ENCODE measurements at regions not wholly inside any gene's neighbourhood (a gene's known extent, or its start where the extent isn't known, plus 50 kb on each side); places are given as distances from the start of the nearest gene placed in this dataset.

GRCh38 chr2:125584732-125585131 is 1071.2 kb upstream of the GYPC start:
- H3K27me3 Mint-ChIP-seq (ENCODE audit: low read depth in 3 of 3): no peaks in the 10 kb centered on the region
- peaks cover 0 to 14% (median 3%) of the 10 kb centered on the region in 7 donors for H3K9me3 Mint-ChIP-seq
- Histone ChIP-seq H3K4me2 (replicated peaks; ENCODE audit: extremely low read depth, low read length, poor library complexity, severe bottlenecking) (no peak overlapping the region), H3K9me3 (replicated peaks in 1 of 2; ENCODE audit: control insufficient read depth in 1 of 2, insufficient read depth in 1 of 2, low read length in 2 of 2) (peaks cover 0 to 12% of the 10 kb centered on the region in 2 donors), H2AFZ (ENCODE audit: insufficient read depth, low read depth, low read length, poor library complexity, severe bottlenecking) (no peak overlapping the region), H3K4me3 (replicated peaks in 1 of 3; ENCODE audit: low read depth in 2 of 3, low read length in 3 of 3) (no peak overlapping the region), H3K9ac (ENCODE audit: insufficient read depth, low read length, poor library complexity, severe bottlenecking) (no peak overlapping the region), H3K79me2 (ENCODE audit: insufficient read depth, low read length) (no peaks in the 10 kb centered on the region), H4K20me1 (ENCODE audit: insufficient read depth, low read length) (no peaks in the 10 kb centered on the region), H3K27ac (ENCODE audit: low read depth in 1 of 2, low read length in 2 of 2) (no peak overlapping the region), H3K36me3 (replicated peaks in 1 of 2; ENCODE audit: control insufficient read depth in 1 of 2, insufficient read depth in 2 of 2, low read length in 2 of 2) (no peaks in the 10 kb centered on the region), H3K4me1 (ENCODE audit: control insufficient read depth in 1 of 2, insufficient read depth in 2 of 2, low read length in 2 of 2) (no peaks in the 10 kb centered on the region), H3K27me3 (ENCODE audit: control insufficient read depth in 2 of 2, insufficient read depth in 2 of 2, low read length in 2 of 2) (no peaks in the 10 kb centered on the region)
- no peaks in the 10 kb centered on the region for H3K36me3 Mint-ChIP-seq
- no peaks in the 10 kb centered on the region for H3K4me1 Mint-ChIP-seq
- no peak overlapping the region for H3K27ac Mint-ChIP-seq
- intact Hi-C loops (cut with micrococcal nuclease): no loop called here
- no peak for TF ChIP-seq CTCF (IDR thresholded peaks at IDR 0.05)
- no peak for DNase-seq
- H3K4me3 Mint-ChIP-seq: no peak overlapping the region
- no CpG with 5 or more reads among the region's 1 CpG for WGBS (ENCODE audit: insufficient coverage)

- Histone ChIP-seq H3K27me3 (ENCODE audit: control insufficient read depth in 2 of 2, insufficient read depth in 2 of 2, low read length in 2 of 2) (no peaks in the 10 kb centered on the region), H3K9me3 (replicated peaks in 1 of 2; ENCODE audit: control insufficient read depth in 1 of 2, insufficient read depth in 1 of 2, low read length in 2 of 2) (peaks cover 0 to 15% of the 10 kb centered on the region in 2 donors), H3K9ac (ENCODE audit: insufficient read depth, low read length, poor library complexity, severe bottlenecking) (no peak overlapping the region), H3K4me1 (ENCODE audit: control insufficient read depth in 1 of 2, insufficient read depth in 2 of 2, low read length in 2 of 2) (no peaks in the 10 kb centered on the region), H3K27ac (ENCODE audit: low read depth in 1 of 2, low read length in 2 of 2) (no peak overlapping the region), H3K36me3 (replicated peaks in 1 of 2; ENCODE audit: control insufficient read depth in 1 of 2, insufficient read depth in 2 of 2, low read length in 2 of 2) (no peaks in the 10 kb centered on the region), H3K4me3 (replicated peaks in 1 of 3; ENCODE audit: low read depth in 2 of 3, low read length in 3 of 3) (no peak overlapping the region), H3K4me2 (replicated peaks; ENCODE audit: extremely low read depth, low read length, poor library complexity, severe bottlenecking) (no peak overlapping the region), H2AFZ (ENCODE audit: insufficient read depth, low read depth, low read length, poor library complexity, severe bottlenecking) (no peak overlapping the region), H4K20me1 (ENCODE audit: insufficient read depth, low read length) (no peaks in the 10 kb centered on the region), H3K79me2 (ENCODE audit: insufficient read depth, low read length) (no peaks in the 10 kb centered on the region)
- Mint-ChIP-seq H3K4me3 (no peak overlapping the region), H3K36me3 (no peaks in the 10 kb centered on the region), H3K27ac (no peak overlapping the region), H3K27me3 (ENCODE audit: low read depth in 3 of 3) (no peaks in the 10 kb centered on the region), H3K9me3 (peaks cover 0 to 23% (median 14%) of the 10 kb centered on the region in 7 donors), H3K4me1 (no peaks in the 10 kb centered on the region)
- DNase-seq: no peak
- WGBS (ENCODE audit: insufficient coverage): no CpG with 5 or more reads among the region's 1 CpG
- TF ChIP-seq CTCF (IDR thresholded peaks at IDR 0.05): no peak
- intact Hi-C loops (cut with micrococcal nuclease): no loop called here
Observed at GRCh38 chr2:125588780-125589179, 1067.2 kb upstream of the GYPC start.
